Stomach smooth muscle (tissue), 2 donors: ENCODE measurements at regions not wholly inside any gene's neighbourhood (a gene's known extent, or its start where the extent isn't known, plus 50 kb on each side); places are given as distances from the start of the nearest gene placed in this dataset.

Source experiments
- H3K27ac ChIP-seq: one replicate; pipeline ENCODE4 v1.7.0; 2013; ENCODE audit warnings: mild to moderate bottlenecking, low read length, inconsistent platforms
- H3K27me3 ChIP-seq, 2 donors: one replicate each; pipeline ENCODE4 v1.7.0; 2013; ENCODE audit warnings: low read length in 2 of 2; ENCODE audit not compliant: insufficient read depth in 2 of 2, control insufficient read depth in 1 of 2
- H3K36me3 ChIP-seq, 2 donors: one replicate each; pipeline ENCODE4 v1.7.0; 2013; ENCODE audit warnings: low read length in 2 of 2; ENCODE audit not compliant: control insufficient read depth in 2 of 2, insufficient read depth in 2 of 2
- H3K4me1 ChIP-seq: one replicate; pipeline ENCODE4 v1.7.0; 2013; ENCODE audit warnings: low read length; ENCODE audit not compliant: control insufficient read depth, insufficient read depth
- H3K4me3 ChIP-seq, 2 donors: one replicate each; pipeline ENCODE4 v1.7.0; 2013; ENCODE audit warnings: low read length in 2 of 2
- H3K9ac ChIP-seq, 2 donors: one replicate each; pipeline ENCODE4 v1.7.0; 2013; ENCODE audit warnings: low read length in 2 of 2, mild to moderate bottlenecking in 1 of 2
- H3K9me3 ChIP-seq, 2 donors: one replicate each; pipeline ENCODE4 v1.7.0; 2013; ENCODE audit warnings: low read length in 2 of 2; ENCODE audit not compliant: control insufficient read depth in 2 of 2
- donor health status: healthy.
- donor health status: Pancreatic carcinoma.

- H3K4me3 ChIP-seq = no peak overlapping the region
- no peaks in the 10 kb centered on the region for H3K27me3 ChIP-seq
- no peaks in the 10 kb centered on the region for H3K36me3 ChIP-seq
- H3K27ac ChIP-seq = no peak overlapping the region
- no peak overlapping the region for H3K9ac ChIP-seq
- no peaks in the 10 kb centered on the region for H3K4me1 ChIP-seq
- H3K9me3 ChIP-seq = no peaks in the 10 kb centered on the region
Measured at GRCh38 chr13:90742381-90742780, 605.1 kb upstream of the MIR17HG start.

GRCh38 chr13:90746230-90746629 lies 601.3 kb upstream of the MIR17HG start:
- Histone ChIP-seq H3K36me3 (no peaks in the 10 kb centered on the region), H3K27me3 (no peaks in the 10 kb centered on the region)

GRCh38 chr13:90750021-90750420 lies 597.5 kb upstream of the MIR17HG start:
- H3K4me3 ChIP-seq = no peak overlapping the region
- H3K9ac ChIP-seq = no peak overlapping the region
- H3K4me1 ChIP-seq = no peaks in the 10 kb centered on the region
- H3K9me3 ChIP-seq = no peaks in the 10 kb centered on the region
- no peaks in the 10 kb centered on the region for H3K36me3 ChIP-seq
- no peaks in the 10 kb centered on the region for H3K27me3 ChIP-seq
- no peak overlapping the region for H3K27ac ChIP-seq

More at GRCh38 chr13:90746230-90746629, 601.3 kb upstream of the MIR17HG start:
- no peaks in the 10 kb centered on the region for H3K4me1 ChIP-seq
- no peaks in the 10 kb centered on the region for H3K9me3 ChIP-seq
- no peak overlapping the region for H3K9ac ChIP-seq
- no peak overlapping the region for H3K27ac ChIP-seq
- H3K4me3 ChIP-seq = no peak overlapping the region

- Histone ChIP-seq H3K27me3 (no peaks in the 10 kb centered on the region), H3K9me3 (no peaks in the 10 kb centered on the region), H3K27ac (no peak overlapping the region), H3K4me3 (no peak overlapping the region), H3K9ac (no peak overlapping the region), H3K4me1 (no peaks in the 10 kb centered on the region), H3K36me3 (no peaks in the 10 kb centered on the region)
Measured at GRCh38 chr13:90751026-90751425, 596.5 kb upstream of the MIR17HG start.

- no peaks in the 10 kb centered on the region for H3K9me3 ChIP-seq
- H3K27me3 ChIP-seq = no peaks in the 10 kb centered on the region
- H3K9ac ChIP-seq = no peak overlapping the region
- no peaks in the 10 kb centered on the region for H3K4me1 ChIP-seq
- no peak overlapping the region for H3K4me3 ChIP-seq
- no peaks in the 10 kb centered on the region for H3K36me3 ChIP-seq
- H3K27ac ChIP-seq = no peak overlapping the region
Measured at GRCh38 chr13:90752070-90752469, 595.4 kb upstream of the MIR17HG start.

- no peak overlapping the region for H3K4me3 ChIP-seq
- no peak overlapping the region for H3K27ac ChIP-seq
- H3K9ac ChIP-seq = no peak overlapping the region
- H3K36me3 ChIP-seq = no peaks in the 10 kb centered on the region
- H3K4me1 ChIP-seq = no peaks in the 10 kb centered on the region
- no peaks in the 10 kb centered on the region for H3K9me3 ChIP-seq
- no peaks in the 10 kb centered on the region for H3K27me3 ChIP-seq
Measured at GRCh38 chr13:90757127-90757680, 590.3 kb upstream of the MIR17HG start.

- no peak overlapping the region for H3K9ac ChIP-seq
- H3K9me3 ChIP-seq = no peaks in the 10 kb centered on the region
- no peaks in the 10 kb centered on the region for H3K36me3 ChIP-seq
- no peak overlapping the region for H3K27ac ChIP-seq
- no peaks in the 10 kb centered on the region for H3K4me1 ChIP-seq
- H3K27me3 ChIP-seq = no peaks in the 10 kb centered on the region
- H3K4me3 ChIP-seq = no peak overlapping the region
Measured at GRCh38 chr13:90760639-90761038, 586.8 kb upstream of the MIR17HG start.

GRCh38 chr13:90763476-90764150 lies 583.9 kb upstream of the MIR17HG start:
- no peaks in the 10 kb centered on the region for H3K27me3 ChIP-seq
- no peaks in the 10 kb centered on the region for H3K9me3 ChIP-seq
- no peak overlapping the region for H3K27ac ChIP-seq
- no peaks in the 10 kb centered on the region for H3K36me3 ChIP-seq
- no peaks in the 10 kb centered on the region for H3K4me1 ChIP-seq
- H3K4me3 ChIP-seq = no peak overlapping the region
- H3K9ac ChIP-seq = no peak overlapping the region

- Histone ChIP-seq H3K36me3 (no peaks in the 10 kb centered on the region), H3K27me3 (no peaks in the 10 kb centered on the region), H3K9ac (no peak overlapping the region), H3K4me3 (no peak overlapping the region), H3K4me1 (no peaks in the 10 kb centered on the region), H3K27ac (no peak overlapping the region), H3K9me3 (no peaks in the 10 kb centered on the region)
Measured at GRCh38 chr13:90766386-90766902, 581.0 kb upstream of the MIR17HG start.

GRCh38 chr13:90768116-90768515 lies 579.4 kb upstream of the MIR17HG start:
- H3K4me1 ChIP-seq = no peaks in the 10 kb centered on the region
- no peak overlapping the region for H3K27ac ChIP-seq

GRCh38 chr13:90769387-90769786 lies 578.1 kb upstream of the MIR17HG start:
- H3K9ac ChIP-seq = no peak overlapping the region
- H3K4me1 ChIP-seq = no peaks in the 10 kb centered on the region
- no peaks in the 10 kb centered on the region for H3K27me3 ChIP-seq
- no peaks in the 10 kb centered on the region for H3K36me3 ChIP-seq
- no peak overlapping the region for H3K4me3 ChIP-seq
- H3K9me3 ChIP-seq = no peaks in the 10 kb centered on the region
- H3K27ac ChIP-seq = no peak overlapping the region

More at GRCh38 chr13:90768116-90768515, 579.4 kb upstream of the MIR17HG start:
- H3K36me3 ChIP-seq = no peaks in the 10 kb centered on the region
- no peaks in the 10 kb centered on the region for H3K27me3 ChIP-seq
- no peak overlapping the region for H3K4me3 ChIP-seq
- no peak overlapping the region for H3K9ac ChIP-seq
- H3K9me3 ChIP-seq = no peaks in the 10 kb centered on the region
